C4-2B (cell line): ENCODE measurements at regions not wholly inside any gene's neighbourhood (a gene's known extent, or its start where the extent isn't known, plus 50 kb on each side); places are given as distances from the start of the nearest gene placed in this dataset.

Source experiments
- ZFX ChIP-seq: fragments of 450-650 bp; IDR thresholded peaks from 2 replicates; pipeline ENCODE4 v1.6.1; 2017
- TF ChIP-seq, protein P1 (sequence below): fragments of 450-650 bp; conservative IDR thresholded peaks from 2 replicates; pipeline ENCODE4 v1.5.1; 2017; ENCODE audit warnings: mild to moderate bottlenecking

DNA sequence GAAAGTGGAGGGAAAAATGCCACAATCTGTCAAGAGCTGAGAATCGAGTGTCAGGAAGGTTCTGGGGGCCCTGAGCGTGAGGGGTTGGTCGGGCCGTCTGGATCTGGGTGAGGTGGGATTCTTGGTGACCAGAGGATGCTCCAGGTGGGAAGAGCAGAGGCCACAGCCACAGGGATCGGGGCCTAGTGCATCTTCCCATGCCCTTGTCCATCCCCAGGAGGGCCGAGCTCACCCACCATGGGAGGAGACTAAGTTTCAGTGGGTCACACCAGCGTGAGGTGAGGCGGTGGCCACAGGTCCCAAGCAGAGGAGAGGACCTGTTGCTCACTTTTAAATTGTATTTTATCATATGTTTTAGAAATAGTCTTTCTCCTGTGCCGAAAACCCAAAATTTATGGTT lies 70.0 kb downstream of the TMEM18 start:
- TF ChIP-seq, protein P1, sequence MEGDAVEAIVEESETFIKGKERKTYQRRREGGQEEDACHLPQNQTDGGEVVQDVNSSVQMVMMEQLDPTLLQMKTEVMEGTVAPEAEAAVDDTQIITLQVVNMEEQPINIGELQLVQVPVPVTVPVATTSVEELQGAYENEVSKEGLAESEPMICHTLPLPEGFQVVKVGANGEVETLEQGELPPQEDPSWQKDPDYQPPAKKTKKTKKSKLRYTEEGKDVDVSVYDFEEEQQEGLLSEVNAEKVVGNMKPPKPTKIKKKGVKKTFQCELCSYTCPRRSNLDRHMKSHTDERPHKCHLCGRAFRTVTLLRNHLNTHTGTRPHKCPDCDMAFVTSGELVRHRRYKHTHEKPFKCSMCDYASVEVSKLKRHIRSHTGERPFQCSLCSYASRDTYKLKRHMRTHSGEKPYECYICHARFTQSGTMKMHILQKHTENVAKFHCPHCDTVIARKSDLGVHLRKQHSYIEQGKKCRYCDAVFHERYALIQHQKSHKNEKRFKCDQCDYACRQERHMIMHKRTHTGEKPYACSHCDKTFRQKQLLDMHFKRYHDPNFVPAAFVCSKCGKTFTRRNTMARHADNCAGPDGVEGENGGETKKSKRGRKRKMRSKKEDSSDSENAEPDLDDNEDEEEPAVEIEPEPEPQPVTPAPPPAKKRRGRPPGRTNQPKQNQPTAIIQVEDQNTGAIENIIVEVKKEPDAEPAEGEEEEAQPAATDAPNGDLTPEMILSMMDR: no peak
- TF ChIP-seq ZFX: no peak
